Lung (tissue), 11 donors: ENCODE measurements at regions not wholly inside any gene's neighbourhood (a gene's known extent, or its start where the extent isn't known, plus 50 kb on each side); places are given as distances from the start of the nearest gene placed in this dataset.
A peak's percentile ranks its signal among the peaks of the same experiment; 100 is the strongest.

Source experiments
- ATAC-seq: fragments of 200-7000 bp; cut with Tn5 transposase; one replicate; pipeline ENCODE4 v1.9.1; 2020; ENCODE audit warnings: moderate number of reproducible peaks; ENCODE audit not compliant: insufficient read depth, low FRiP score
- DNase-seq, 3 donors: peaks; one replicate each; pipeline ENCODE4 v3.0.0-alpha.2; 2013 to 2017
- H3K27ac ChIP-seq, 2 donors: one replicate each; pipeline ENCODE4 v1.5.1; 2013; ENCODE audit warnings: mild to moderate bottlenecking in 2 of 2, moderate library complexity in 2 of 2, control low read depth in 1 of 2, inconsistent platforms in 1 of 2, low read depth in 1 of 2, low read length in 1 of 2
- H3K27me3 ChIP-seq, 3 donors: one replicate each; pipeline ENCODE4 v1.5.1; 2013; ENCODE audit warnings: low read length in 2 of 3; ENCODE audit not compliant: control insufficient read depth in 3 of 3, insufficient read depth in 3 of 3
- H3K36me3 ChIP-seq, 4 donors: one replicate each; pipeline ENCODE4 v1.5.1; 2013; ENCODE audit warnings: low read length in 4 of 4, mild to moderate bottlenecking in 1 of 4, moderate library complexity in 1 of 4; ENCODE audit not compliant: control insufficient read depth in 4 of 4, insufficient read depth in 4 of 4
- H3K4me1 ChIP-seq, 5 donors: one replicate each; pipeline ENCODE4 v1.5.1; 2013; ENCODE audit warnings: low read length in 5 of 5, mild to moderate bottlenecking in 2 of 5, moderate library complexity in 1 of 5; ENCODE audit not compliant: control insufficient read depth in 5 of 5, insufficient read depth in 5 of 5
- H3K4me3 ChIP-seq: one replicate; pipeline ENCODE4 v1.5.1; 2013; ENCODE audit warnings: mild to moderate bottlenecking, control low read depth, moderate library complexity
- H3K9ac ChIP-seq, 2 donors: one replicate each; pipeline ENCODE4 v1.5.1; 2013; ENCODE audit warnings: low read length in 2 of 2, control low read depth in 1 of 2; ENCODE audit not compliant: insufficient read depth in 1 of 2
- H3K9me3 ChIP-seq, 4 donors: one replicate each; pipeline ENCODE4 v1.5.1; 2013; ENCODE audit warnings: low read length in 3 of 4, mild to moderate bottlenecking in 1 of 4, moderate library complexity in 1 of 4; ENCODE audit not compliant: control insufficient read depth in 4 of 4, insufficient read depth in 3 of 4
- WGBS, 2 donors: extraction: QIAGEN DNeasy Blood & Tissue Kit; methylation state at CpG; one replicate each; pipeline ENCODE4 v1.1.7; 2013; 5-methylcytosine and 5-hydroxymethylcytosine counted together
- TF ChIP-seq, protein P1 (sequence below): IDR thresholded peaks from 2 replicates; pipeline ENCODE4 v1.5.1; 2012; ENCODE audit warnings: mild to moderate bottlenecking; ENCODE audit errors: control extremely low read depth, extremely low read depth
- donor health status: control.
- donor health status: control.
- donor health status: Bipolar disorder and iron deficiency.
- donor health status: healthy.
- donor health status: DM: yes; HTN: yes; CAD: no.

DNA sequence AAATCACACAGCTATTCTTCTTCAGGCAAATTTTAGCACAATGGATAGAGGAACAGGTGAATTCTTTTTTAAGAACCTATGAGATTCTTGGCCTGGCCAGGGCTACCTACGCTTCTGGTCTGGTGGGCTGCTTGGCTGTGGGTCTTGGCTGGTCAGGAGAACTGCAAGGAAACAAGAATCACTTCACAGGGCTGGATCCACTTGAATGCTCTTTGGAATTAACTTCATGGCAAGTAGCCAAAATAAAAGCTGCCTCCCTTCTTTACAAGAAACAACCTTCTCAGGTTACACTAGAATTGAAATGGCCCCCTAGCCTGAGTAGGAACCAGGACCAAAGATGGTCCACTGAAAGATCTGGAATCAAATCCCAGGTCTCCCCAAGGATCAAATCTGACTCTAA lies 519.1 kb downstream of the IQCM start:
- Histone ChIP-seq H3K4me1 (peaks cover 0 to 2% (median 0%) of the 10 kb centered on the region in 5 donors), H3K27ac (no peak overlapping the region), H3K36me3 (no peaks in the 10 kb centered on the region), H3K27me3 (no peaks in the 10 kb centered on the region), H3K4me3 (no peak overlapping the region), H3K9me3 (no peaks in the 10 kb centered on the region), H3K9ac (no peak overlapping the region)
- TF ChIP-seq, protein P1, sequence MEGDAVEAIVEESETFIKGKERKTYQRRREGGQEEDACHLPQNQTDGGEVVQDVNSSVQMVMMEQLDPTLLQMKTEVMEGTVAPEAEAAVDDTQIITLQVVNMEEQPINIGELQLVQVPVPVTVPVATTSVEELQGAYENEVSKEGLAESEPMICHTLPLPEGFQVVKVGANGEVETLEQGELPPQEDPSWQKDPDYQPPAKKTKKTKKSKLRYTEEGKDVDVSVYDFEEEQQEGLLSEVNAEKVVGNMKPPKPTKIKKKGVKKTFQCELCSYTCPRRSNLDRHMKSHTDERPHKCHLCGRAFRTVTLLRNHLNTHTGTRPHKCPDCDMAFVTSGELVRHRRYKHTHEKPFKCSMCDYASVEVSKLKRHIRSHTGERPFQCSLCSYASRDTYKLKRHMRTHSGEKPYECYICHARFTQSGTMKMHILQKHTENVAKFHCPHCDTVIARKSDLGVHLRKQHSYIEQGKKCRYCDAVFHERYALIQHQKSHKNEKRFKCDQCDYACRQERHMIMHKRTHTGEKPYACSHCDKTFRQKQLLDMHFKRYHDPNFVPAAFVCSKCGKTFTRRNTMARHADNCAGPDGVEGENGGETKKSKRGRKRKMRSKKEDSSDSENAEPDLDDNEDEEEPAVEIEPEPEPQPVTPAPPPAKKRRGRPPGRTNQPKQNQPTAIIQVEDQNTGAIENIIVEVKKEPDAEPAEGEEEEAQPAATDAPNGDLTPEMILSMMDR: no peak
- DNase-seq (peak; percentile 12 to 54 (median 38)), ATAC-seq (no peak)
- 60 to 80% methylated on average over 1 of the region's 1 CpG for whole genome bisulfite sequencing, 2 donors

DNA sequence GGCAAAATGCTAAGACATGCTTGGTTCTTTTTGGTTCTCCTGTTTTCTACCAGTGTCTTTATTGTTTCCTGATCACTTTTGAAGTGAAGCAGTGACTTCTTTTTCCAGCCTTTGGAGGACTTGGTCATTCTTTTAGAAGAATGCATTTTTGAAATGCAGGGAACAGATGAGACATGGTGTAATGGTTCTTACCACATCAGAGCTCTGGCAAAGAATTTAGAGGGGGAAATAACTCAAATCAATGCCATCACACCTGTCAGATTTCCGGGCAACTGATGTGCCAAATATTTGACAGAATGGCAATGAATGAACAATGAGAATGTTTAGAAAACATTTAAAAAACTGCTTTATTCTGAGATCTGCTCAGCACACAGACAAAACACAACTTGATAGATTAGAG lies 519.6 kb downstream of the IQCM start:
- Histone ChIP-seq H3K9ac (no peak overlapping the region), H3K36me3 (no peaks in the 10 kb centered on the region), H3K27ac (no peak overlapping the region), H3K9me3 (no peaks in the 10 kb centered on the region), H3K4me3 (no peak overlapping the region), H3K27me3 (no peaks in the 10 kb centered on the region), H3K4me1 (peaks cover 0 to 6% (median 0%) of the 10 kb centered on the region in 5 donors)
- DNase-seq (no peak), ATAC-seq (no peak)
- WGBS, 2 donors: 70 to 83% methylated on average over 1 of the region's 1 CpG
- TF ChIP-seq, protein P1: no peak

DNA sequence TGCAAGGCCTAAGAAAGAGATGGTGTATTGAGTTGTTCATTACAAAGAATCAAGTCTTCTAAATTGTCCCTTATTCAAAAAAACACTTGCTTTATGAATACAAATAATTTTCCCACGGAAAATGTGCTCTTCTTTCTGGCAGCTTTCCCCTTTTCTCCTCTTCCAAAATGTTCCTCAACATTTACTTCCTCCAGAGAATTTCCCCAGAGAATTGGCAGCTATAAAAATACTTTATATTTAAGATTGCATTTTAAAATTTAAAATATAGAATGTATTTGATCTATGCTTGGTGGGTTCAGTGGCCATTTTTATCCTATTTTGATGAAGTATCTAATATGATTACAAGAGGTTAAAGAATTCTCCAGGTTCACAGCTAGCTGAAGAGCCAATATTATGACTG lies 521.0 kb downstream of the IQCM start:
- no peak for DNase-seq
- TF ChIP-seq, protein P1: no peak
- Histone ChIP-seq H3K9me3 (no peaks in the 10 kb centered on the region), H3K4me3 (no peak overlapping the region), H3K4me1 (peaks cover 0 to 10% (median 0%) of the 10 kb centered on the region in 5 donors), H3K9ac (no peak overlapping the region), H3K27ac (no peak overlapping the region), H3K27me3 (no peaks in the 10 kb centered on the region), H3K36me3 (no peaks in the 10 kb centered on the region)
- 62 to 79% methylated on average over 1 of the region's 1 CpG for WGBS, 2 donors
- no peak for ATAC-seq

DNA sequence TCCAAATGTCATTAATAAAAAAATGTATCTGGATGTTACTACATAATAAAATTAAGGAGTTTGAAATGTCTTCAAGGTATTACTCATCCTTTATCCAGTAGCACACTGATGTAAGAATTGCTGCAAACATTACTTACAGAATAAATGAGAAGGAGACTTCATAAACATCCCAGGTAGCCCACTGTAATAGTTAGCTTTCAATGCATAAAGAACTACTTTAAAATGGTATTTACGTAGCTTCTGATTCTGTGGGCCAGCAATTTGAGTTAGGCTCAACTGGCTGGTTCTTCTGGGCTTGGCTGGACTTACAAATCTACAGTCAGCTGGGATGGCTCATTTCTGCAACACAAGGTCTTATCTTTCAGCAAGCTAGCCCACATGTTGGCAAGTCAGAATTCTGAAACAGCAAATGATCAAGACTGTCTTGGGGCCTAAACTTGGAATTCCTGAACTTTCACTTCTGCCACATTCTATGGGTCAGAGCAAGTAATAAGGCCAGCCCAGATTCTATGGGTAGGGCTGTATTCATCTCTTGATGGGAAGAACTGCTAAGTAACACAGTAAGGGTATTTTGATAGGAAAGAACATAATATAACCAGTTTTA lies 522.5 kb downstream of the IQCM start:
- 85% methylated on average over 1 of the region's 1 CpG for WGBS, 2 donors
- H3K36me3 ChIP-seq: no peaks in the 10 kb centered on the region
- no peaks in the 10 kb centered on the region for H3K9me3 ChIP-seq
- no peak overlapping the region for H3K27ac ChIP-seq
- H3K27me3 ChIP-seq: no peaks in the 10 kb centered on the region
- DNase-seq: no peak
- no peak overlapping the region for H3K4me3 ChIP-seq
- TF ChIP-seq, protein P1: no peak
- H3K4me1 ChIP-seq: peaks cover 0 to 10% (median 0%) of the 10 kb centered on the region in 5 donors
- no peak for ATAC-seq
- no peak overlapping the region for H3K9ac ChIP-seq
